HG03280 (cell line): ENCODE measurements at regions not wholly inside any gene's neighbourhood (a gene's known extent, or its start where the extent isn't known, plus 50 kb on each side); places are given as distances from the start of the nearest gene placed in this dataset.
"Not testable (repeated sequence)": the region's sequence is repeated elsewhere in the genome, so short reads cannot be mapped to it uniquely, and the experiment has no call there.

Source experiments
- ATAC-seq: cut with Tn5 transposase; IDR thresholded peaks from one replicate; pipeline ENCODE4 v1.9.1; 2021; ENCODE audit warnings: mild to moderate bottlenecking, moderate library complexity; ENCODE audit not compliant: unreplicated experiment

DNA sequence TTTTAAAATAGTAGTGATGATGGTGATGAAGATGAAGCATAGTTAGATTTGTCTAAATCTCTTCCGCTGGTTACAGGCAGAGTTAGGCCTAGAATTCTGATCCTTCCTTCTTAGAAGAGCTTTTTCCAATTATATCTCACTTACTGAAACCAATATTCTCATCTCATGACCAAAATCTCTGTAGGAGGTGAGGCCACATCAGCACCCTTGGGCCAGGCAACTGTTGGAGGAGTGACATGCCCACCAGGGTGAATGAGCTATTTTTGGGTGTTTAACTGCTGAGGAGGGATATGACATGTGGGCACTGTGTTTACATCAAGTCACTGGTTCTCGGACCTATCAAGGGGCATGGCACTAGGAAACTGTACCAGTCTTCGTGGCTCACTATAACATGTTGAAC, 102.2 kb upstream of the SLC24A3 start:
- ATAC-seq, result no peak

DNA sequence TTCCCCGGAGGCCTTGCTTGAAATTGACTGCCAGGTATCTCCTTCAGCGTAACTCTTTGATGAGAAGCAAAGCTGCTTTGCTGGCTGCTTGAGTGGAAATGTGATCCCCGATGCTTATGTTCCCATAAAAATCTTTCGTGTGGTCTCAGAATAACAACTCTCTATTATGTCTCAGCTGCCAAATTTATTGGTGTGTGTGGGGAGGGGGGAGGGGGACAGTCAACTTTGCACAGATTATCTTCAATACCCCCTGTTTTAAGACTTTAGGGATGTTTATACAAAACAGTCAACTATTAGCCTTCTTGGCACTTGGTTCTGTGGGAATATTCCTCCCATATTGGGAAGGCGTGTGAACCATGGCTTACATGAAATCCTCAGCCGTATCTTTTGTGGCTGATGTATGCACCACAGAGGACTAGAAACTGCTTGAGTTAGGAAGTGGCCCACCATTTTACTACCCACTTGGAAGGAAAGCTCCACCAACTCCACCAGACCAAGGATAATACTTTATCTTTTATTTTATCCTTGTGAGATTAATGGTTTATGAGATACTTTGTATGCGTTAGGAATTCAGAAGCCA, 101.5 kb upstream of the SLC24A3 start:
- no peak for ATAC-seq

DNA sequence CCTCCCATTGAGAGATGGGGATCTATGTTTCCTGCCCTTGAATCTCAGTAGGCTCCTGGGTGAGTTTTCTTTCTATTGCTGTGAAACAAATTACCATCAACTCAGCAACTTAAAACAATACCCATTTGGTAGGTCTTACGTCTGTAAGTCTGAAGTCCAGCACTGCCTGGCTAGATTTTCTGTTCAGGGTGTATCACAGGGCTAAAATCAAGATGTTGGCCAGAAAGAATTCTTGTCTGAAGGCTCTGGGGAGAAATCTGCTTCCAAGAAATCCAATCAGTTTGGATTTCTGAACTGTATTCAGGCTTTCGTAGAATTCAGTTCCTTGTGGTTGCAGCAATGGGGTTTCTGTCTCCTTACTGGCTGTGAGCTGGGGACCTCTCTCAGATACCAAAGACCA, 99.6 kb upstream of the SLC24A3 start:
- no peak for ATAC-seq

DNA sequence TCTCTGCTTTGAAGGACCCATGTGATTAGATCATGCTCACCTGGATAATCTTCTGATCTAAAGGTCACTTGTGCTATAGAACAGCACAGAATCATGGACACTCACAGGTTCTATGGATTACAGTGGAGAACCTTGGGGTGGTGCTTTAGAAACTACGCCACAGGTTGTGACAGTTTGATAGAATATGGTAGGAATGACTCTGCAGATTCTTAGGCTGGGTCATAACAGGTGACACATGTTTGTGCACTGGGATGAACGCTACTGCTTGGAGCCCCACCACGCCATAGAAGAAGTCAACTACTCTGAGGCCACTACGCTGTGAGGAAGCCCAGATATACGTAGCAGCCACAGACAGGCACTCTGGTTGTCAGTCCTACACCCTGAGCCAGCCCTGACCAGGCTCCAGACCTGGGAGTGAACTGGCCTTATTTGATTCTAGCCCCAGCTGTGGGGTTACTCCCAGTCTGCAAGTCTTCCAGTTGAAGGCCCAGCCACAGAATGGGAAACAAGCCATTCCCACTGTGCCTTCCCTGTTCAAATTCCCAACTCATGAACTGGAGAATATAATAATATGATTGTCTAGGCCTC, 99.0 kb upstream of the SLC24A3 start:
- no peak for ATAC-seq

DNA sequence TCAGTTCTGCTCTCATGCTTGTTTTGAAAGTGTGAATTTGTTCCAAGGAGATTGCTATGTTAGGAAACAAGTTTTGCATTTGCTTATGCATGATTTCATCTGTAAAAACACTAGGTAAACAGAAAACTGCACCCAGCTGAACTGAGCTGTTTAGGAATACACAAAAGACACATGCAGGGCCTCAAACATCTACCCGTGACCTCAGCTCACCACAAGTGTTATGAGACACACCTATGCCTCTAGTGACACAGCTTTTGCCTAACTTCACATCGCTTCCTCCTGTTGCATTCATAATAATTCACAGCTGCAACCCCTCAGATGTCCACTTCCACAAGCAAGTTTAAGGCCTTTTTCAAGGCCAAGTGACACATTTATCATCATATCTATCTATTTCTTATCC, 98.0 kb upstream of the SLC24A3 start:
- no peak for ATAC-seq

DNA sequence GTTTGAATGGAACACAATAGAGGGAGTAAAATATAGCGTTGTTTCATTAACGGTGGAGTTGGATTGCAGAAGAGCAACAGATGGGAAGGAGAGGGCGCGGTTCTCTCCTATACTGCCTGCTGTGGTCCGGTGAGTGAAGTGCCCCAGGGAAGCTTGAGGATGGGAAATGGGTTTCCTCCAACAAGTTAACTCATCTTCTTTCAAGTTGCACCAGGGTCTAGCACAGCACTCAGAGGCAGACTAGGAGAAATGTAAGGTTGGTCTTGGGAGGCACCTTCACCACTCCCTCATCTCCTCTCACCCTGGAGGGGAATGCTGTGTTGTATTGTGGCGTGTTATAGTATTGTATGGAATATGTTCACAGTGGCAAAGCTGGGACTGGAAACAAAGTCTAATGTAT, 96.9 kb upstream of the SLC24A3 start:
- no peak for ATAC-seq

DNA sequence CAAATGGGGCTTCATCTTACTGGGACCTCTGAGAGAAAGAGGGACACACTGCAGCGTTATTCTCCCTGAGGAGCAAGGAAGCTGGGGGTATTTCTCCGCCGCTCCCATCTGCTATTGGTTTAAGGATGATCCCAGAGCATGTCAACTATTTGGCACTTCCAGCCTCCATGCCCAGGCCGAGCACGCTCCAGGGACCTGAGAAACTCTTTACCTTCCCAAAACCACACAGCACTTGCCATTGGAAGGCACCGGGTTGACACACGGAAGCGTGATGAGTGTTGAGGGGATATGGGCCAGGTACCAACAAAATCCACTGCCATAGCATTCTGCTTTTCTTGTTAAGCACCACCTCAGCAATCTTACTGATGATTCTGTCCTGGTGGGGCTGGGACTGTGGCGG, 92.4 kb upstream of the SLC24A3 start:
- no peak for ATAC-seq

DNA sequence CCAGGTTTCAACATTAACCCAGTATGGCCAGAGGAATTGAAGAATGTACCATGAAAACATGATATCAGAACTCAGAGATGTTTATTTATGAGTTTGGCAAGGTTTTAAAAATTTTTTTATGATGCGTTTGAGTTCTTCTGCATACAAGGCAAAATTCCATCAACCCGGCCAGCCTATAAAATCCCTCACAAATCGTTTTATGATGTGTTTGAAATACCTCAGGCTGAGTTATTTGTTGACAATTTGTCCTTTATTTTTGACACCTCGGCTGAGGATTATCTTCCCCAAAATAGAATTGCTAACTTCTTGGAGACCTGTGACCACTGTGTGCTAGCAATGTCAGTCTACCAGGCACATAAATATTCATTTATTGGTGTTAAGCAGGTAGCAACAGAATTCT, 91.9 kb upstream of the SLC24A3 start:
- no peak for ATAC-seq

DNA sequence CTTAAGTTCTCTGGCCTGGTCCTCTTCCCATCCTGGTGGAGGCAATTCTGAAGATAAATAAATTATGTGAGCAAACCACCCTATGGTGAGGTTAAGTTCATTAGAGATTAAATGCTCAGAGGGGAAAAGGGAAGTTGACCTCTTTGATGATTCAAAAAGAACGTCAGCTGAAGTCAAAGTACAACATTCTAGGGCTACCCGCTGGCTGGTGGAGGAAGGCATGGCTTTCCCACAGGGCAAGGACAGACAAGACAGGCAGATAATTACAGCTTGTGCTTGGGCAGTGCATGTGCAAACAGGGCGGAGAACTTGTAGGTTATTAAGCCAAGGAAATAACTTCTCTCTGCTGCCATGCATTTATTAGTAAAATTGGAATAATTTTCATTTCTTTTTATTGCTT, 91.0 kb upstream of the SLC24A3 start:
- ATAC-seq, result no peak

DNA sequence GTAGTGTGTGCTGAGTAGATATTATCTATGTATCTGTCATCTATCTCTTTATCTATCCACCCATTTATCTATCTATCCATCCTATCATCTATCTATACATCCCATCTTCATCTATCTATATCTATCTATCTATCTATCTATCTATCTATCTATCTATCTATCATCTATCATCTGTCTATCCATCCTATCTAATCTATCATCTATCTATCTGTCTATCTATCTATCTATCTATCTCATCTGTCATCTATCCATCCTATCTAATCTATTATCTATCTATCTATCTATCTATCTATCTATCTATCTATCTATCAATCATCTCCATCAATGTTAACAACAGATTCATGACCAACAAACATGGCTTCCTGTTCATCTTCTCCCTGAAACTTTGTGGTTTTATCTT, 90.5 kb upstream of the SLC24A3 start:
- ATAC-seq, result no peak

DNA sequence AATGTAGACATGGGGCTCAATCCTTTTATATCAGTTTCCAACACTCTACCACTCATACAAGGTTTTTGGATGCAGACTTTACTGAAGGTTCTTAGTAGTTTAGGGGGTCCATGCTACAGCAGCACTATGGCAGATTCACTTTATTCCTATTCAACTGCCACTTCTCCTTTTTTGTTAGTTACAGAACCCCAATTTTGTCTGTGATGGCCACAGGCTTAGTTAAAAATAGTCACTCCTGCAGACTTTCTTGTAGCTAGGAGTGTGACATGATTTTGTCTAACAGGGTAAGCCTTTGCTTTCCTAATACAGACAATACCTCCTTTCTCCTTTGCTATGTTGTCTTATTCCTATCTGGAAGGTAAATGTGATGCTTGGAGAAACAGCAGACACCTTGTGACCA, 90.0 kb upstream of the SLC24A3 start:
- no peak for ATAC-seq

DNA sequence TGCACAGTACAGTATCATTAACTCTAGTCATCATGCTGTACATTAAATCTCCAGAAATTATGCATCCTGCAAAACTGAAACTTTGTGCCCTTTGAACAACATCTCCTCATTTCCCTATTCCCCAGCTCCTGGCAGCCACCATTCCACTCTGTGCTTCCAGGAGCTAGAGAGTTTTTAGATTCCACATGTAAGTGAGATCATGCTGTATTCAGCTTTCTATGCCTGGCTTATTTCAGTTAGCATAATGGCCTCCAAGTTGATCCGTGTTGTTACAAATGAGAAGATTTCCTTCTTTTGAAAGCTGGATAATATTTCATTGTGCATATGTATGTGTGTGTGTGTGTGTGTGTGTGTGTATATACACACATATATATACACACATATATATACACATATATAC, 86.9 kb upstream of the SLC24A3 start:
- no peak for ATAC-seq

DNA sequence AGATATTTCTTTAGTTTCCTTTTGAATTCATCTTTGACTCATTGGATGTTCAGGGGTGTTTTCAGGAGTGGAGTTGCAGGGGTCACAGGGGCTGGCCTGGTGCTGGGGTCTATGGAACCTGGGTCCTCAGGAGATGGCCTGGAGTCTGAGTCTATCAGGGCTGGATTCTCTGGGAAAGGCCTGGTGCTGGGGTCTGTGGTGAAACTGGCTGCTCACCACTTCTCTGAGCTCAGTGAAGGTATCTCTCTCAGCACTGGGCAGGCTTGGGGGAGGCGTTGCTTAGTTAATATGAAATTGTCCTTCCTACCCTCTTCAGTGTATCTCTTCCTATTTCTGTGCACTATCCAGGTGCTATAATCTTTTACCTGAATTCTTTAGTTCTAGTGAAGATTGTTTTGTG, 83.1 kb upstream of the SLC24A3 start:
- ATAC-seq, result no peak

DNA sequence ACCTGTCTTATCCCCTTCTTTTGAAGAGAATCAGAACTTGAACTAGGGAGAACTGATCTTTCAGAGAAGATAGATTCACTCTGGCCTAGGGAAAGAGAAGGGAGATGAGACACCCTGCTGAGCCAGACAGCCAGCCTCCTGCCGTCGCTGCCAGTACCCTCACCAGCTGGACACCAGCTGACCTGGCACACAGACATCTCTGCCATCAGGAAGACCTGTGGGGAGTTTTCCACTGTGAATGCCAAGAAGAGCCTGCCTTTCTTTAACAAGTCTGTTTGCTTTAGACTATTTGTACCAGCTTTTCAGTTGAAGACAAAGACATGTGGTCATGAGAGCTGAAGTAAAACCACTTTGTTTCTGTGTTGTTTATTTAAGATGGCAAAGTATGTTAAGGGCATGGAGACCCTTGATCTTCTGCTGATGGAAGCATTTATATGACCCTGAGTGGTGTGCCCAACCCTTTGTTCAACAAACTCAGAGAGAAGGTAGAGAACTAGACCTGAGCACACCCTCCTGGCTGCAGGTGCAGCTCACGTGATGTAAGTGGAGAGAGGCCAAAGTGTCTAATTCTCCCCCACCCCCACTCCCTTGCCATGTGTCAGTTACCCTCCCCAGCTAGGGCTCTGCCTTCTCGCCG, 82.3 kb upstream of the SLC24A3 start:
- ATAC-seq, result no peak

DNA sequence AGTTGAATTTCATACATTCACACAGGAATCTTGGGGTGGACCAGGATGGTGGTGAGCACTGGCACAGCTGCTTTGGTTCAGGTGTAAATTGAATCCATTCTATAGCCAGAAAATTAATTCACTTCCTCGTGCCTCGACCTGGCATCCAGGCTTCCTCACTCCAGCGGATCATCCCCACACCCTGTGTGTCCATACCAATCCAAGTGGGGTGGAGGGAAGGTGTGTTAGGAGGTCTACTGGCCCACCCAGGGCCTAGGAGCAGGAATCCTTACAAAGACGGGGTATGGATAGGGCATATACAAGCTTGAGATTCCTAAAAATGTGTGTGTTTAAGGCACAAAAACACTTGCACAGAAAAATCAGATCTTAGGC, 81.8 kb upstream of the SLC24A3 start:
- ATAC-seq, result no peak

DNA sequence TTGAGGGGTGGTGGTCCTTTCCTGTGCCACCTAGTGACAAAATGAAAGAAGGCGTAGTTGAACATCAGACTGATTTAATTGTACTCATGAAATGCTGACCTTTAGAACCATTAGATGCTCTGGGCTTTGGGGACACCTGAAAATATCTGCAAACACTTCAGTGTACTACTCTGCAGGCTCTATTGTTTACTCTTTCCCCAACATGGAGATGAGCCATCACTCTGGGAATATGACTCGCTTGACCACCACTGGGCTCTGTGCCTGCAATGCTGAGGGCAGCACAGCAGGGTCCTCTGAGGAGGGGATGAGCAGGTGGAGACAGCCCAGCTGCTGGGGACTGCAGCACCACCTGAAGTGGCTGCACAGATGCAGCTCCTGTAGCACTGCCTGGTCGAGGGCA, 74.8 kb upstream of the SLC24A3 start:
- no peak for ATAC-seq

DNA sequence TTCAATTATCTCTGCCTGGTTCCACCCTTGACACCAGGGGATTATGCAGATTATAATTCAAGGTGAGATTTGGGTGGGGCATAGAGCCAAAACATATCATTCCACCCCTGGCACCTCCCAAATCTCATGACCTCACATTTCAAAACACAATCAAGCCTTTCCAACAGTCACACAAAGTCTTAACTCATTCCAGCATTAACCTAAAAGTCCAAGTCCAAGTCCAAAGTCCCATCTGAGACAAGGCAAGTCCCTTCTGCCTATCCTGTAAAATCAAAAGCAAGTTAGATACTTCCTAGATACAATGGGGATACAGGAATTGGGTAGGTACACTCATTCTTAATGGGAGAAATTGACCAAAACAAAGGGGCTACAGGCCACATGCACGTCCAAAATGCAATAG, 73.7 kb upstream of the SLC24A3 start:
- ATAC-seq, result no peak

DNA sequence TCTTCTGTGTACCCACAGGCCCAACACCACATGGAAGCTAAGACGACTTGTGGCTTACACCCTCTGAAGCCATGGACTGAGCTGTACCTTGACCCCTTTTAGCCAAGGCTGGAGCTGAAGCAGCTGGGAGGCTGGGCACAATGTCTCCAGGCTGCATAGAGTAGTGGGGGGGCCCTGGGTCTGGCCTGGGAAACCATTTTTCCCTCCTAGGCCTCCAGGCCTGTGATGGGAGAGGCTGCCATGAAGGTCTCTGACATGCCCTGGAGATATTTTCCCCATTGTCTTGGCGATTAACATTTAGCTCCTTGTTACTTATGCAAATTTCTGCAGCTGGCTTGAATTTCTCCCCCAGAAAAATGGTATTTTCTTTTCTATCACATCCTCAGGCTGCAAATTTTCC, 72.9 kb upstream of the SLC24A3 start:
- not testable (repeated sequence) for ATAC-seq

DNA sequence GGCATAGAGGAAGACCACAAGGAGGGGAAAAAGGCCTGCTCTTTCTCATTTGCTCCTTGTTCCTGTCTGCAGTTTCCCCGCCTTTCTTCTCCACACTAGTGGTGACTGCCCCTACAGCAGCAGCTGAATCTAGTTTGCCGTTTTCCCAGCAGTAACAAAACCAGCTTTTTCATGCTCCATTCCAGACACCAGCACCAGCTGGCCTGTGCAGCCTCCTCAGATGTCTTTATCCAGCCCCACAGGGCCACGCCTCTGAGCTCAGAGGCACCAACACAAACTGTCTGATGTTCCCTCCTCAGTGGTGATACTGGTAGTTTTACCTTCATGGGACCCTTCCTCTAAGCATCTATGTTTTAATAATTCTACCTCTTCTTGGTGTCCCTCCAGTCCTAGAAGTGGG, 70.4 kb upstream of the SLC24A3 start:
- no peak for ATAC-seq

DNA sequence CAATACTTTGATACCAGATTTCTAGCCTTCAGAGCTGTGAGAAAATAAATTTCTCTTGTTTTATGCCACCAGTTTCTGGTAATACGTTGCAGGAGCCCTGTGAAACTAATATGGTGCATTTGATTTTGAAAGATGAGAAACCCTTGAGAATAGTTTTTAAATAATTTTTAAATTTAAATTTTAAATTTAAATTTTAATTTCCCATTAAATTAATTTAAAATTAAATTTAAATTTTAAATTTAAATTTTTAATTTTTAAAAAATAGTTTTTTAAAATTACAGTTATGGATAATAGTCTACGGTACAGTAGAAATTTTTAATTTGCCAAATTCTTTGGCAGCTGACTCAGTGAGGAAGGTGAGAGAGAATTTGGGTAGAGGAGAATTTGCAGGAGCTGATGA, 68.6 kb upstream of the SLC24A3 start:
- ATAC-seq, result no peak

DNA sequence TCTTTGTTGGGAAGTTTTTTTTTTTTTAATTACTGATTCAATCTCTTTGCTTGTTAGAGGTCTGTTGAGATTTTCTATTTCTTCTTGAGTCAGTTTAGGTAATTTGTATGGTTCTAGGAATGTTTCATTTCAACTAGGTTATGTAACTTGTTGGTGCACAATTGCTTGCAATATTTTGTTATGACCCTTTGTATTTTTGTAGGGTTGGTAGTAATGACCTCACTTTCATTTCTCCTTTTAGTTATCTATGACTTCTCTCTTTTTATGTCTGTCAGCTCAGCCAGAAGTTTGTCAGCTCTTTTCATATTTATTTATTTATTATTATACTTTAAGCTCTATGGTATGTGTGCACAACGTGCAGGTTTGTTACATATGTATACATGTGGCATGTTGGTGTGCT, 51.1 kb upstream of the SLC24A3 start:
- ATAC-seq, result no peak
